ENCODE measurements at regions not wholly inside any gene's neighbourhood (a gene's known extent, or its start where the extent isn't known, plus 50 kb on each side); places are given as distances from the start of the nearest gene placed in this dataset.
"Not testable (repeated sequence)": the region's sequence is repeated elsewhere in the genome, so short reads cannot be mapped to it uniquely, and the experiment has no call there.

DNA sequence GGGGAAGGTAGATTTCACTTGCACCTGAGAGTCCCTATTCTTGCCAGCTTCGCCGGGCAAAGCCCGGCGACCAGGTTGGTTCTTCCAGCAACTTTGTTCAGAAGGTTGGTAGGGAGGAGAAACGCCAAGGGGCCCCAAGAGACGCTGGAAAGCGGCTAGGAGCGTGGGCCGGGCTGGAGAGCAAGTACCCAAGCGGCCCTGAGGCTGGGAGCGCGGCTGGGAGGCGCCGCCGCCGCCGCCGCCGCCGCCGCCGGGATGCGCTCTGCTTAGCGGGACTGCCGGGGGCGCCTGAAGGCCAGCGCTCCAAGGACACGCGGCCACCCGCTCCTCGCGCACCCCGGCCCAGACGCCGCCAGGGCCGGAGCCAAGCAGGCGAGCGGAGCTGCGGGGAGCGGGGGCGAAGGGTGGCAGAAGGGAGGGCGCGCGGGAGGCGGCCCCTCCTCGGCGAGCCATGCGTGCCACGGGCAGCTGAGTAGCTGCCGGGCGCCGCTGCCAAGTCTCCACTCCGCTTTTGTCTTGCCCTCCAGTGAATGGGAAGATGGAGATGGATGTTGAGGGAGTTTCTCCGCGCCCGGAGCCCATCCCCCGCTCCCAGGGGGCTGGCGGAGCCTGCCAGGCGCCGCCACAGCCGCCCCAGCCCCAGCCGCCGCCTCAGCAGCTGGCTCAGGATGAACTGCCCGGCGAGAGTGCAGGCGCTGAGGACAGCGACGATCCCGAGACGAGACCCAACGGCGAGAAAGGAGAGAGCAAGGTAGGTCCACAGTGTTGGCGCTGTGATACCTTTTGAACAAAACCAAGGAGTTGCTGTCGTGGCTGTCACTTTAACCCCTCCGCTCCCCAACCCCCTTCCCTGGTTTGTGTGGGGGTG, 227.4 kb upstream of the AZI2 start:
- peak; percentile 34 for DNase-seq

DNA sequence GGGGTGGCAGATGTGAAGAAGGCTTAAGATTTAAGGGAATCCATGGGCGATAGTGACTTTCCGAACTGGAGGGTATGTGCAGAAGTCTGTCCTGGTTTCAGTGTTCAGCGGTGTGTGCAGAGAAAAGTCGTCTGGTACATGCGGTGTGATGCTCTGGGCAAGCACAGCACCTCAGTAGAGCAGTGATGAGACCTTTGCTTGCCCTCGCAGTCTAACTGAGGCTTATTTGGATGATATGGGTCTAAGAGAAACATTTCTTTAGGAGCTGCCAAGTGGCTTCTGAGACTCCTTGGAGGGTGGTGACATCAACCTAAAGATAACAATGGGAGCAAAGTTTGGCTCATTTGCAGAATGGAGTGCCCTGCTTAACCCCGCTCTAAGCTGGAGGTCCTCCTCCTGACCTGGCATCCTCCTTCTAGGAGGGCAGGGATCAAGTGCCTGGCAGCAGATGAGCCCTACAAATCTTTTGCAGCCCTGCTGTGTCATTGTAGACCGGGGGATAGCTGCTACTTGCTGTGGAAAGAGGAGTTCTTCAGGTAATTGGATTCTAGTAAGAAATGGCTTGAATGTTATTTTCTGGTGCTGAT, 228.1 kb upstream of the AZI2 start:
- DNase-seq, result no peak

DNA sequence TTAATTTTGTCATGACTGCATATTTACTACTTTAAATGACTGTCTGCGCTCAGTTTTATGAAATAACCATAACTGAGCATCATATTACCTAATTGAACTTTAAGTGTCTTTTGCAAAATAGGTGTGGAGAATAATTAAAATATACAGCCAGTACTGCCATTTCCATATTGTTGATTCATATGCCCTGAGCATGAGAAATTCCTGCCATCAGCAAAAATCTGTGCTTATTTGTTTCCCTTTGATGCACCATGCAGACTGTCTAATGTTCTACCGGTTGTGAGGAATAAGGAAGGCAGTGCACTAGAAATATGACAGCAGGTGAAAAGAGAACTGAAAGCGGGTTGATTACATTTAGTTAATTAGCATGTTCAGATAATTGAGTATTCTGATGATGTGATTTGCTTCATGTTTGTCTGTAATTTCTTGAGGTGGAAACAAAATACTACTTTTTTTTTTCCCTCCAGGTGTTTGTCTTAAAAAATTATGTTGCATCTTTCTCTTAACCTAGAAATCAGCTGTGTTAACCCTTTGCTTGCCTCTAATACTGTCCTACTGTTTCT, 229.4 kb upstream of the AZI2 start:
- no peak for DNase-seq

DNA sequence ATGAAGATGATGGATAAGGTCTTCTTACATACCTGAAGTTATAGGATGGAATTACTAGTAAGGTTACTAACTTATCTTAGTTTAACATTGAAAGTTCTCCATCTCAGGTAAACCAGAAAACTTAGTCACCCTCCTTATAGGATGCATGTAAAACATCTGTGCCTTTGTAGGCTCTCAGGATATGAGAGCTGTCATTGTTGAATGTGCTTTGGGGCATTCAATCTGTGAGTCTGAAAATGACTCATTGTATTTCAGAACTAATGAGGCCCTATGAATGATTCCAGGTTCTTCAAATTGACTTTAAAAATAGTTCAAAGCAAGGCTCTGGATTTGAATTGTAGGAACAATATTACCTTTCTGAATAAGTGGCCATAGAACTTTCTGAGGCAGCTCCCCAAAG, 237.7 kb upstream of the AZI2 start:
- no peak for DNase-seq

DNA sequence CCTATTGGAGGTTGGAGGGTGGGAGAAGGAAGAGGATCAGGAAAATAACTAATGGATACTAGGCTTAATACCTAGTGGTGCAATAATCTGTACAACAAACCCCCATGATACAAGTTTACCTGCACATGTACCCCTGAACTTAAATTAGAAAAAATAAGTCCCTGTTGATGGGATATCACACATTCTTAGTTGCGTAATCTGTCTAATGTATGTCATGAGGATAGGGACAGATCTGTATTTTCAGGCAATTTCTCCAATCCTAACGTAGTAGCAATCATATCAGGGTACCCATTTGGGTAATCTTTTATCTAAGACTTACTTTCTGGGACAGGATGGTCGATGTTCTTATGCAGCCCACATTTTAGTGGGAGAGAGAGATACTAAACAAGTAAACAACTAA, 239.1 kb upstream of the AZI2 start:
- DNase-seq, result no peak

DNA sequence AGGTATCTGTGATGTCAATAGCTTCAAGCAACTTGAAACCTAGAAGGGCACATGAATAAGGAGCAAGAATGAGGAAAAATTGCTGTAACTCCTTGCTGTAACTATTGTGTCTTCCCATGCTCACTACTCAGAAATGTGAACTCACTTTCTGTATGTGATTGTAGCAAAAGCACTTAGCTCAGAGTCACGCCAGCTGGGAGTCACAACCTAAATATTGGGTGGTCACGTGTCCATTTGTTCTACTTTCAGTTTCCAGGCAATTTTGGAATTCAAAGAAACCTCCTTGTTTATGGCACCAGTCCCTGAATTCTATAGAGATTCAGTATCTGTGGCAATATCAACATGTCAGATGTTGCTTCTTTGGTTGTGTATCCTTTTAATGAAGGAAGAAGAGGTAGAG, 241.6 kb upstream of the AZI2 start:
- DNase-seq, result peak; percentile 21

DNA sequence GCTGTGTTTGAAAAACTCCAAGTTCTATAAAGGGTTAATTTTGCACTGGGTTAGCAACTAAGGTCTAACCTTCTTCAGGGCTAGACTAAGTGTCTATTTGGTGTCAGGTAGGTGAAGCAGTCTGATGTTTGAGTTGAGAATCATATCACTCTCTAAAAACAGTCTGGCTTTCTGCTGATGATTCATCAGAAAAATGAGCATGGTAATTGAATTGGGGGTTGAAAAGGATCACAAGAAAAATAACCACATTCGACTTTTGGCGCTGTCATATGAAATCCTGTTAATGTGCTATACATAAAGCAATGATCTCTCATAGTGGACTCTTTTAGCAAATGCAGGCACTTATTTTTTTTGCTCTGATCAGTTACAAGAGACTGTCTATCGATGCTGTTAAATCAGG, 242.2 kb upstream of the AZI2 start:
- DNase-seq, result no peak

DNA sequence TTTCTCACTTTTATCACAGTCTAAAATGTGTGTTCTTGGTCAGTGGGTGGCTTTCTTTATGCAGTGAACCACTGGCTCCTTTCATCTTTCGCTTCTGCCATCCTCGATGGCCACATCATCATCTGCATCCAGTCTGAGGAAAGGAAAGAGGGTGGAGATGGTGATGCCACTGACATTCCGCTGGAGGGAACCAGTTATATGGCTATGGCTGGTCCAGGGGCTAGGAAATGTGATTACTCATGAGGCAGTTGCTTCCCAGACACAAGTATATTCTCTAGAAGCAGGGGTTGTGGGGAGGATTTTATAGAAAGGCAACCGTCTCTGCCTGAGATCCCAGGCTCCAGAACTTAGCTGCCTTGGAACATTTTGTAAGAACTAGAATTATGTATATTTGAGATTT, 246.7 kb upstream of the AZI2 start:
- DNase-seq, result no peak

DNA sequence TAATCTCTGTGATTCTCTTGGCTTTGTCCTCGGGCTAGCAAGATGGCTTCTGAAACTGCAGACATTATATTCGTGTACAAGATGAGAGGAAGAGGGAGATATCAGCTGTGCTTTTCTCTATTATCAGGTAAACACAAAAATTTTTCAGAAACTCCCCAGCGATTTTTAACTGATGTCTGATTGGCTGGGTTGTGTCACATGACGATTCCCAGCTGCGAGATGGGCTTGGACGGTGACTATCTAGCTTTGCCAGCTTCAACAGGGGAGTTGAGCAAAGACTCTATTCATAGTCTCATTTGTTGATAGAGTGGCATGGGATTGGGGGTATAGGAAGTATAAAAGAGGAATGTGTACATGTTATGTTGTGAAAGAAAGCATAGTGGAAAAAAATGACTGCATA, 248.8 kb upstream of the AZI2 start:
- DNase-seq, result no peak

DNA sequence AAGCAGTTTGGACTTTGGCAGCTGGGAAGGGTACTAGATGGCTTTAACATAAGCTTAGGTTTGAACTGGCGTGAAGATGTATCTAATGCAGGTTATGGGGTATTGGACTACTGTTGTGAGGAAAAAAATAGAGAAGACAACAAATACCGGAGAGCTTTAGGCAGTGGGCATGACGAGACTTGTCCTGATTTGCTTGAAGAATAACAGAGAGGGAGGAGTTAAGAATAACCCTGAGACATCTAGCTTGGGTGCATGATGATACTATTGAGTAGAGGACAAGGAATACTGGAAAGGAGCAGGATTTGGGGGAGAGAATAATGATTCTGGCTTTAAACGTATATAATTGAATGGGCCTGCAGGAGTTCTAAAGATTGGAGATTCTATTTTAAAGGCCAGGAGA, 249.5 kb upstream of the AZI2 start:
- DNase-seq, result no peak

DNA sequence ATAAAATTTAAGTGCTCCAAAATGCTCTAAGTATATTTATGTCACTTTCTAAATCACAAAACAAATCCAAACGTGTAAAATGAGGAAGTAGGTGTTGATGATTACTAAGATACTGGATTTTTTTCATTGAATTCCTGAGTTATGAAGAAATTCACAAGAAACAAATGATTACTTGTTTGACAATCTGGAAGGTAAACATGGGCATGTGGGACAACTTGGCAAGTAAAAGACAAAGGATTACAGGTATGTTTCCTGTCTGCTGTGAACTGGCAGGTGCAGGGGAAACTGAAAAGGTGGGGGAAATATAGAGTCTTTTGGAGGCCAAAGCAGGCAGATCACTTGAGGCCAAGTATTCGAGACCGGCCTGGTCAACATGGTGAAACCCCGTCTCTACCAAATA, 252.7 kb upstream of the AZI2 start:
- no peak for DNase-seq

DNA sequence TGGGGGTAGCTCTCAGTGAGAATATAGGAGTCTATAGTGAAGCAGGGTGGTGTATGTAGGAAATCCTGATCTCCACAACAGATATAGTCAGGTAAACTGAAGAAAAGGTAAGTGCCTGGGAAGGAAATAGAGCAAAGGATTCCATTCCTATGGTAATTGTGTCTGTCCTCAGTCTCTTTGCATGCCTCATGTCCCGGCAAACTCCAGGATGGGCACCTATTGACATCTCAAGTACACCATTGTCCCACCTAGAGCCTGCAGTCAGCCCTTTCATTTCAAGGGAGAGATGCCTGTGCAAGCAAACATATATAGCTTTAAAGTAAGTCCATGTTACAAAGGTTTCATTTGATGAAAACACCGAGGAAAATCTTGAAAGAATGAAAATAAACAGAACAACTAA, 257.7 kb upstream of the AZI2 start:
- DNase-seq, result no peak

DNA sequence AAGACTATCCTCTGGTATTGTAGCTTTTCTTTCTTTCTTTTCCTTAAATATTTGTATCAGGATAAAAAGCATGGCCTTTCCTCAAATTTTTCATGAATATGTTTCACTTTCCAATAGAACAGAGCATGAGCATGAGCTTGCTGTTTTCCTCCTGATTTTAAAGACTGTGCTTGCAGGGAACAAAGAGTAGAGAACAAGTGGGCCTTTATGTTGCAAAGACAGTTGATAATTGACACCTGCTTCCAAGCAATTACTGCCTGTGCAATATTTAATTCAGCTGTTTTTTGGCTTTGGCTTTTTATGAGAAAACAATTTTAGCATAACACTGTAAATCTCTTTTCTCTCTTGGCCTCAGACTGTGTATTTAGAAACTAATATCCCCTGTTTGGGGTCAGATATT, 263.6 kb upstream of the AZI2 start:
- no peak for DNase-seq

DNA sequence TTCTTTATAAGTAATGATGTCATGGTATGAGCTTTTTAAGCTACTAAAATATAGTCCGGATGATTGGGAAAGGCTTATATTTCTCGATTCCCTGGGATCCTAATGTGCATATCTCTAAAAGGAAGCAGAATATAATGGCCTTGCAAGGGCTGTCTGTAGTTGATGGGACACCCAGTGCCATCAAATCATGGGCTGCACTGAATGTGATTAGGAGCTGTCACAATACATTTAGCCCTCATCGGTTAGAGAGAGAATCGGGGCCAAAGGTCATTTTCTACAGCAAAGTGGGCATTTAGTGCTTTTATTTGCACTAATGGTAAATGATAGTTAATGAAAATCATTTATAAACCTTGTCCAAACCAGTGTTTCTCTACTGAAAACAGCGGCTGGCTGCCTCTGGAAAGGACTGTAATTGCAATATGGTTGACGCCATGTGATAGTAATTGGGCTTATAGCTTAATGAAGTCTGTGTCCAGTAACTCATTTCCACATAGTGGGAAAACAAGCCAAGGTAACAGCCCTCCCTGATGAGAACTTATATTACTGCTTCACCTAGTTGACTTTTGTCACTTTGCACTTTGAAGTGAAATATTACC, 265.0 kb upstream of the AZI2 start:
- DNase-seq, result no peak

DNA sequence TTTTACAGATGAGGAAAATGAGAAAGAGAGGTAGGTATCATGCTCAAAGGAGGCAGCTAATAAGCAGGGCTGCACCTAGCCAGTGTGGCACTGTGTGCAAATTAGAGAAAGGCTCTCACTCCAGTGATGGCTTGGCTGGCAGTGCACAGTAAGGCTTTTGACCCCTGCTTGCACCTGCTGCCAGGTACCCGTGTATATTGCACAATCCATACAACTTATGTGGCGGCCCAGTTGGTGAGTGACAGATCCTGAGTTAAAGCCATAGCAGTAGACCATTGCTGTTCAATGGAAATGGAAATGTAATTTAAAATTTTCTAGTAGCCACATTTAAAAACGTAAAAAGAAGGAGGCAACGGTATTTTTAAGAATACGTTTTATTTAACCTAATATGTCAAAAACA, 266.4 kb upstream of the AZI2 start:
- no peak for DNase-seq

DNA sequence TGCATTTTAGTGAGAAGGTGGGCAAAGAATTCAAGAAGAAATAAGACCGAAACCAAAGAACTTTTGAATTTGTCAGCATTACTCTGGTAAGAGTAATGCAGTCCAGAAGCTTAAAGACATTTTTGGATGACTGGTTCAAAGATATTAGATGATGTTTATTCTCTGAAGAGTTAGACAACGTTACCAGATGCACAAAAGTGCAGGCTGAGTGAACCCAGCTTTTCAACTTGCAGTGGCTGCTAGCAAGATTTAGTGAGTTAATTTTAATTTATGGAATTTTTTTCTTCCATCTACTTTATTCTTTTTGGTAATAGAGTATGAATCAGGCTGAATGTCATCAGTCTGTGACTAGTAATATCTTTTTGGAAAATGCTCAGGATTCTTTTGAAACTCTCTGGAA, 267.3 kb upstream of the AZI2 start:
- DNase-seq, result no peak

DNA sequence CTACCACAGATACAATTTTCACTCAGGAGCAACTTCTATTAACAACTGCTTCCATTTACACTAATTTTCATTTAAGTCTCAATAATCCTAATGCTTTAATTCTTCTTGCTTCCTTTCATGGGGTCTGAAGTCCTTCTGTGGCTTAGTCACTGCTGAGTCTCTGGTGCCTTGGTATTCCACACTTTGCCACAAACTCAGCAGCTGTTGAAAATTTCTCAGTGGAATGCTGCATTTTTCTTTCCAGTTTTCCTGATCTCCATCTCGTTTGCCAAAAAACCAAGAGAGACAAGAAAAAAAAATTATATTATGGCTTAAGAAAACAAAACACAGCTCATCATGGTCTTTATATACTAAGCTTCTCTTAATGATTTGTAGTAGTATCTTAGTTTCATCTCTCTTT, 269.2 kb upstream of the AZI2 start:
- DNase-seq, result no peak

DNA sequence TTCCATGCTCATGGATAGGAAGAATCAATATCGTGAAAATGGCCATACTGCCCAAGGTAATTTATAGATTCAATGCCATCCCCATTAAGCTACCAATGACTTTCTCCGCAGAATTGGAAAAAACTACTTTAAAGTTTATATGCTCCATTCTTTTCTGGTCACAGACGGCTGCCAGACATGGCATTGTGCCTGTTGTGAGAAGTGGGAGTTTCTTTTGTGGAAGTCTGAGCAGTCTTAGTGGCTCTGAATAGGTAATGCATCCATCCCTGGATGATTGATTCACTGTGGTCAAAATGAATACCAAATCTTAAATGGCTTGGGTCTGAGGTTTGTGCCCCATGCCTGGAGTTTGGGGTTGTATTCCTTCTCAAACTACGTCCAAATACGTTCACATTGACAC, 274.5 kb upstream of the AZI2 start:
- DNase-seq, result no peak

DNA sequence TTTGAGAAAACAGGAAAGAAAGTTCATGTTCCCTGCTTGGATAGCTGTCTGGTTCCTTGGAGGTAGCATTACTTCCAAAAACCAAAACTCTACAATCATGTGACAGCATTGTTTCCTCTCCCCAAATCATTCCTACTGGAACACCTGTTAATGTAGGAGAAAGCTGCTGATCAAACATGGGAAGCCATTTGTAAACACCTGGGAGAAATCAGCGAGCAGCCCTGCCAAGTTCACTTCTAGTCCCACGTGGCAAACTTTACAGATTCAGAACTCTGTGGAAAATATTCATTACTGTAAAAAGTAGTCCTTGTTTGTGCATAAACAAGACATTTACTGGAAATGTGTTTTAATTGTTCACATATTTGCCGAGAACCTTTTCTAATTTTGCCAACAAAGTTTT, 275.5 kb upstream of the AZI2 start:
- no peak for DNase-seq

DNA sequence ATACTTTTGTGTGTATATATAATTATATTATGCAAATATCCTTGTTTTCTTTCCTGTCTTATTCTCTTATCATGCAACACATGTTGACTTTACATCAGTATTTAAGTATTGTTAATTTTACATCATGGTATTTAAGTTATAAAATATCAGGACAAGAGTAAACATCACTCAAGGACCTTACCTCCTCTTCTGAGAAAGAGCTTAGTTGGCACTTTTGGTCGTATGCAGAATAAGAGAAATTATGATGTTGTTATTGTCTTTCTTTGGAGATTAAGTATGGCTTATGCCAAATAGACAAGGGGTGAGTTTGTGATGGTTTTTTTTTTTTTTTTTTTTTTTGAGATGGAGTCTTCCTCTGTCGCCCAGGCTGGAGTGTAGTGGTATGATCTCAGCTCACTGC, 279.2 kb upstream of the AZI2 start:
- not testable (repeated sequence) for DNase-seq

DNA sequence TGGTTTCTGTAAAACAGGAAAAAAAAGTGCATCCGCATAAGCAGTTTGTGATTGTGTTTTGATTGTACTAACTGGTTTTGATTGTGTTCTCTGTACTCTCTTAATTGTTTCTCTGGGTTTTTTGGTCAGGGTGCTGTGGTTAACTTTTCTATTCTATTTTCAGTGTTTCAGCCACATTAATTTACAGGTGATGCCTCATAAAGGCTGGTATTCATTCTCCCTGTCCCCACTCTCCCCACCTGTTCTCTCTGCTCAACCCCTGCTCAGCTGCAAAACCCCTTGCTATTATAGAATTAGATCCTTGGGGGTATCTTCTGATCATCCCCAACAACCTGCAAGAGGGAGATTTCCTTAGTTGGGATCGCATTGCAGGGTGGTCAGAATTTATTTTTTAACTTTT, 285.4 kb upstream of the AZI2 start:
- DNase-seq, result no peak

DNA sequence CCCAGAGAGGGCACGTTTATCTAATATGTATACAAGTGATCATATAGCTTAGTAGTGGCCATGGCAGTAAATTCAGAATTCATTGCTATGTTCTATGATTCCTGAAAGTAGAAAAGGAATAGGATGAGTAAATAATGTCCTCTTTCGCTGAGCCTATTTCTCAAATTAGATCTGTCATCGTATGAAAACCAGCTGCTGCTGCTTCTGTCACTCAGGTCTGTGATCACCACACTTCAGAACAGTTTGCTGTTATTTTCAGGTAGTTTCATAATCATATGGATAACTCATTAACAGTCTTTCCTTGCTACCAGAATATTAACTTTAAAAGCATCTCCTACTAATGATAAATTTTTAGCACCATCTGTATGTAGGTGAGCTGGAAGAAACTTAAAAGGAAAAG, 289.1 kb upstream of the AZI2 start:
- no peak for DNase-seq

DNA sequence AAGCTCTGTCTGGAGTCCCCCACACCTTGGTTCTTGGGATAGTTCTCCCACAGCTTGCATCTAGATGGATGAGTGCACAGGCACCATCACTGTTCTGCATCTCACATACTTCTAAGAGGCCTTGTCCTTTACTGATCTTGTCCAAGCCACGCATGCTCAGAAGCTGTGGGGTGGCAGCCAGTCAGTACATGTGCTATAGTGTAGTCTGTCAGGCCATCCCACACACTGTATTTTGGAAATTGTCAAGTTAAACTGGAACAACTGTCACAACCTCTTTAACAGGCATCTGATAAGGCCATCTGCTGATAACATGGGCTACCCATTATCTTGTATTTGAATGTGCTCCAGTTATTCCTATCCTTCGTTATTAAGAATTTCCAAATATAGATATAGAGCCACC, 296.5 kb upstream of the AZI2 start:
- DNase-seq, result no peak

DNA sequence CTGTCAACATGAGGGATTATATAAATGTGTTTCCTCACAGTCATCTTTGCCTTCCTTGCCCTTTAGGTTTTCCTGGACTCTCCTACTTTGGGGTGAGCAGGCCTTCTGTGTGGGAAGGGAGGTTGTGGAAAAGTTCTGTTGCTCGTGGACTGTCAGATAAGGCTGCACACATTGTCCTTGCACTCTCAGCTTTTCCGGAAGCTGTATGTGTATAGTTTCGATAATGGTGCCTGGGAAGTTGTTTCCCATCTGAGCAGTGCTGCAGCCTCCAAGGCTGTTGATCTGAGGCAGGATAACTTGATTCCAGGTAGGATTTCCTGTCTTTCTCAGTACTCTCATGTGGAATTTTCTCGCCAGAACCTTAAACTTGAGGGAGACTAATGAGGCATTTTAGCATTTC, 297.8 kb upstream of the AZI2 start:
- no peak for DNase-seq

Measured in EL (cell line).